B cell (primary cell): ENCODE measurements at regions not wholly inside any gene's neighbourhood (a gene's known extent, or its start where the extent isn't known, plus 50 kb on each side); places are given as distances from the start of the nearest gene placed in this dataset.

ENCODE experiments used
- EZH2 ChIP-seq: IDR thresholded peaks from 2 replicates; pipeline ENCODE4 v1.6.1; 2012; ENCODE audit warnings: borderline replicate concordance, low read depth, mild to moderate bottlenecking, moderate library complexity, low read length; ENCODE audit not compliant: insufficient read depth, poor library complexity, severe bottlenecking
- TF ChIP-seq, protein P1 (sequence below): fragments of 200-600 bp; IDR thresholded peaks from one replicate; pipeline ENCODE4 v1.8.0; 2022; ENCODE audit warnings: antibody characterized with exemption, mild to moderate bottlenecking

DNA sequence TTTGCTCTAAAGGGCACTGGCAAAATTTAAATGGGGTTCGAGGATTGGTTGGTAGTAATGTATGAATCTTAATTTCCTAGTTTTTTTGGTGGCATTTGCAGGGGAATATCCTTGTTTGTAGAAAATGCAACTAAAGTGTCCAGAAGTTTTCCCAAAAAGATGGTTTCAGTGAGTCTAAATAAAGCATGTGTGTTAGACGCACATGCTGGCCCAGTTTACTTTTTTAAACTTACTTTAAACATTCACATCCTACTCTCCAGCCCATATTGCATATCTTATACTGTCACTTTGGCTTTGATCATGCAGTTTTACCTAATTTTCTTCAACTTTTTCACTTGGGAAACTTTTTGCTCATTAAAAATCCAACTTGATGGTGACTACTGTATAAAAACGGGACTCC is 744.0 kb upstream of the CELF2 start:
- TF ChIP-seq, protein P1, sequence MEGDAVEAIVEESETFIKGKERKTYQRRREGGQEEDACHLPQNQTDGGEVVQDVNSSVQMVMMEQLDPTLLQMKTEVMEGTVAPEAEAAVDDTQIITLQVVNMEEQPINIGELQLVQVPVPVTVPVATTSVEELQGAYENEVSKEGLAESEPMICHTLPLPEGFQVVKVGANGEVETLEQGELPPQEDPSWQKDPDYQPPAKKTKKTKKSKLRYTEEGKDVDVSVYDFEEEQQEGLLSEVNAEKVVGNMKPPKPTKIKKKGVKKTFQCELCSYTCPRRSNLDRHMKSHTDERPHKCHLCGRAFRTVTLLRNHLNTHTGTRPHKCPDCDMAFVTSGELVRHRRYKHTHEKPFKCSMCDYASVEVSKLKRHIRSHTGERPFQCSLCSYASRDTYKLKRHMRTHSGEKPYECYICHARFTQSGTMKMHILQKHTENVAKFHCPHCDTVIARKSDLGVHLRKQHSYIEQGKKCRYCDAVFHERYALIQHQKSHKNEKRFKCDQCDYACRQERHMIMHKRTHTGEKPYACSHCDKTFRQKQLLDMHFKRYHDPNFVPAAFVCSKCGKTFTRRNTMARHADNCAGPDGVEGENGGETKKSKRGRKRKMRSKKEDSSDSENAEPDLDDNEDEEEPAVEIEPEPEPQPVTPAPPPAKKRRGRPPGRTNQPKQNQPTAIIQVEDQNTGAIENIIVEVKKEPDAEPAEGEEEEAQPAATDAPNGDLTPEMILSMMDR, result no peak
- TF ChIP-seq EZH2, result no peak
